Neuronal stem cell (in vitro differentiated cells): ENCODE measurements at regions not wholly inside any gene's neighbourhood (a gene's known extent, or its start where the extent isn't known, plus 50 kb on each side); places are given as distances from the start of the nearest gene placed in this dataset.

ENCODE experiments used
- DNase-seq: peaks from one replicate; pipeline ENCODE4 v3.0.0-alpha.2; 2013; ENCODE audit warnings: low spot score
- H2AFZ ChIP-seq: one replicate; pipeline ENCODE4 v1.6.1; 2013; ENCODE audit warnings: mild to moderate bottlenecking, low read length, inconsistent platforms
- H2AK5ac ChIP-seq: 2 replicates; pipeline ENCODE4 v1.6.1; 2013; ENCODE audit warnings: low read depth, mild to moderate bottlenecking, inconsistent platforms, low read length, moderate library complexity, mixed read lengths
- H2BK120ac ChIP-seq: 2 replicates; pipeline ENCODE4 v1.6.1; 2013; ENCODE audit warnings: low read depth, mild to moderate bottlenecking, inconsistent platforms, low read length, moderate library complexity, mixed read lengths
- H2BK12ac ChIP-seq: one replicate; pipeline ENCODE4 v1.6.1; 2013; ENCODE audit warnings: low read length, inconsistent platforms
- H2BK15ac ChIP-seq: 2 replicates; pipeline ENCODE4 v1.6.1; 2013; ENCODE audit warnings: mild to moderate bottlenecking, low read length, inconsistent platforms, mixed read lengths
- H2BK5ac ChIP-seq: one replicate; pipeline ENCODE4 v1.6.1; 2013; ENCODE audit warnings: inconsistent platforms, mild to moderate bottlenecking, low read length, moderate library complexity
- H3K14ac ChIP-seq: one replicate; pipeline ENCODE4 v1.6.1; 2013; ENCODE audit warnings: low read length, inconsistent platforms
- H3K18ac ChIP-seq: 2 replicates; pipeline ENCODE4 v1.6.1; 2013; ENCODE audit warnings: low read length, inconsistent platforms
- H3K23ac ChIP-seq: 2 replicates; pipeline ENCODE4 v1.6.1; 2013; ENCODE audit warnings: low read depth, mild to moderate bottlenecking, mixed read lengths, low read length, inconsistent platforms; ENCODE audit not compliant: poor library complexity
- H3K27ac ChIP-seq: replicated peaks from 3 replicates; pipeline ENCODE4 v1.5.1; 2013; ENCODE audit warnings: low read length, inconsistent platforms
- H3K27me3 ChIP-seq, 3 experiments: 2 replicates each; pipeline ENCODE4 v1.6.1; 2013; ENCODE audit warnings: low read length in 3 of 3, mild to moderate bottlenecking in 2 of 3, inconsistent platforms in 1 of 3, low read depth in 1 of 3, mixed read lengths in 1 of 3, moderate library complexity in 1 of 3; ENCODE audit not compliant: control insufficient read depth in 3 of 3, insufficient read depth in 3 of 3
- H3K36me3 ChIP-seq, 2 donors: replicated peaks in 1 of 2; 2 replicates each; pipeline ENCODE4 v1.6.1; 2013; ENCODE audit warnings: low read length in 2 of 2; ENCODE audit not compliant: control insufficient read depth in 2 of 2, insufficient read depth in 2 of 2
- H3K4ac ChIP-seq: 2 replicates; pipeline ENCODE4 v1.6.1; 2013; ENCODE audit warnings: inconsistent platforms, mild to moderate bottlenecking, low read length, moderate library complexity
- H3K4me1 ChIP-seq, 2 donors: 1 replicate in 1 of 2; 2 replicates in 1 of 2; pipeline ENCODE4 v1.6.1; 2013; ENCODE audit warnings: low read length in 2 of 2, low read depth in 1 of 2; ENCODE audit not compliant: control insufficient read depth in 2 of 2, insufficient read depth in 1 of 2
- H3K4me2 ChIP-seq: one replicate; pipeline ENCODE4 v1.6.1; 2013; ENCODE audit warnings: mild to moderate bottlenecking, low read length, inconsistent platforms; ENCODE audit not compliant: insufficient read depth, poor library complexity, severe bottlenecking
- H3K4me3 ChIP-seq, 2 donors: 2 replicates each; pipeline ENCODE4 v1.5.1; 2013; ENCODE audit warnings: low read length in 2 of 2, mild to moderate bottlenecking in 2 of 2, inconsistent platforms in 1 of 2, moderate library complexity in 1 of 2
- H3K79me1 ChIP-seq: one replicate; pipeline ENCODE4 v1.6.1; 2013; ENCODE audit warnings: low read depth, mild to moderate bottlenecking, inconsistent platforms, low read length, moderate library complexity
- H3K9ac ChIP-seq: one replicate; pipeline ENCODE4 v1.6.1; 2013; ENCODE audit warnings: mild to moderate bottlenecking, low read depth, low read length, inconsistent platforms; ENCODE audit not compliant: poor library complexity
- H3K9me3 ChIP-seq, 2 donors: replicated peaks in 1 of 2; 2 replicates each; pipeline versions ENCODE3 to v1.6.1; 2013; ENCODE audit warnings: low read length in 2 of 2, mild to moderate bottlenecking in 2 of 2, inconsistent platforms in 1 of 2, low read depth in 1 of 2, mixed read lengths in 1 of 2, moderate library complexity in 1 of 2; ENCODE audit not compliant: control insufficient read depth in 2 of 2, insufficient read depth in 1 of 2
- H4K8ac ChIP-seq: one replicate; pipeline ENCODE4 v1.6.1; 2013; ENCODE audit warnings: low read depth, mild to moderate bottlenecking, inconsistent platforms, low read length, moderate library complexity
- H4K91ac ChIP-seq: one replicate; pipeline ENCODE4 v1.6.1; 2013; ENCODE audit warnings: low read length, low read depth, mild to moderate bottlenecking, inconsistent platforms; ENCODE audit not compliant: poor library complexity
- WGBS, 2 donors: extraction: QIAGEN DNeasy Blood & Tissue Kit; methylation state at CpG; one replicate each; pipeline ENCODE4 v1.1.7; 2013; ENCODE audit warnings: missing lambda C conversion rate in 2 of 2, mixed read lengths in 1 of 2; ENCODE audit not compliant: insufficient read length in 2 of 2, insufficient replicate concordance in 1 of 2; ENCODE audit errors: extremely low coverage in 2 of 2; 5-methylcytosine and 5-hydroxymethylcytosine counted together

- Histone ChIP-seq H3K4me2 (no peak overlapping the region), H2AK5ac (no peak overlapping the region)
- no CpG with 5 or more reads among the region's 1 CpG for WGBS, 2 donors
These were observed 123.1 kb downstream of the MBL2 start for GRCh38 chr10:52649511-52649910.

DNA sequence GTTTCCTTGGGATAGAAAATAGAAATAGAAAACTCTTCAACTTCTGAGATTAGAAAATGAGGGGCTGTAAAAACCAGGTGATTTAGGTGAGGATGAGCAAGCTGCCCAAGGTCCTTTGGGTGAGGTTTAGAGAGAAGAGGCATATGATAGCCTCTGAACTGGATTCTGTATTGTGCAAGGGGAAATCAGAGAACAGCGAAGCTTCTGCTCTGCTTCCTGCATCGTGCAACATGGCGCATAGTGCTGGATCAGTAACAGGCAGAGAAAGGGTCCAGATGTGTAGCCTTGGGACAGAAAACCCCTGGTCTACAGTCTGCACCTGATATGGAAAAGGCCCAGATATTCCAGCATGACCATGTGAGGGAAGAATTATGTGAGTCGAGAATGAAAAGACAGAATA, 121.7 kb downstream of the MBL2 start:
- no peak overlapping the region for H2BK5ac ChIP-seq
- H3K79me1 ChIP-seq, result no peaks in the 10 kb centered on the region
- H3K36me3 ChIP-seq, result no peaks in the 10 kb centered on the region
- no peak overlapping the region for H2AK5ac ChIP-seq
- no peaks in the 10 kb centered on the region for H3K27me3 ChIP-seq
- no peak overlapping the region for H2BK12ac ChIP-seq
- no peak overlapping the region for H3K27ac ChIP-seq
- no peak overlapping the region for H2BK15ac ChIP-seq
- no peaks in the 10 kb centered on the region for H3K9me3 ChIP-seq
- WGBS, 2 donors, result no CpG with 5 or more reads among the region's 4 CpGs
- H3K9ac ChIP-seq, result no peak overlapping the region
- H3K4me3 ChIP-seq, result no peak overlapping the region
- no peak overlapping the region for H4K8ac ChIP-seq
- H2BK120ac ChIP-seq, result no peak overlapping the region
- no peak for DNase-seq
- H2AFZ ChIP-seq, result no peak overlapping the region
- H4K91ac ChIP-seq, result no peak overlapping the region
- no peak overlapping the region for H3K4ac ChIP-seq
- no peaks in the 10 kb centered on the region for H3K4me1 ChIP-seq
- H3K18ac ChIP-seq, result no peak overlapping the region
- H3K14ac ChIP-seq, result no peak overlapping the region
- H3K23ac ChIP-seq, result no peak overlapping the region
- H3K4me2 ChIP-seq, result no peak overlapping the region

More at GRCh38 chr10:52649511-52649910, 123.1 kb downstream of the MBL2 start:
- H4K8ac ChIP-seq, result no peak overlapping the region
- no peak for DNase-seq
- no peaks in the 10 kb centered on the region for H3K9me3 ChIP-seq
- H2BK5ac ChIP-seq, result no peak overlapping the region
- no peak overlapping the region for H2BK120ac ChIP-seq
- H3K14ac ChIP-seq, result no peak overlapping the region
- no peaks in the 10 kb centered on the region for H3K4me1 ChIP-seq
- no peak overlapping the region for H2BK12ac ChIP-seq
- no peak overlapping the region for H2BK15ac ChIP-seq
- no peak overlapping the region for H3K9ac ChIP-seq
- H2AFZ ChIP-seq, result no peak overlapping the region
- no peak overlapping the region for H3K4ac ChIP-seq
- no peaks in the 10 kb centered on the region for H3K36me3 ChIP-seq
- no peaks in the 10 kb centered on the region for H3K79me1 ChIP-seq
- no peak overlapping the region for H3K27ac ChIP-seq
- H3K4me3 ChIP-seq, result no peak overlapping the region
- H3K27me3 ChIP-seq, result no peaks in the 10 kb centered on the region
- H4K91ac ChIP-seq, result no peak overlapping the region
- no peak overlapping the region for H3K23ac ChIP-seq
- no peak overlapping the region for H3K18ac ChIP-seq

DNA sequence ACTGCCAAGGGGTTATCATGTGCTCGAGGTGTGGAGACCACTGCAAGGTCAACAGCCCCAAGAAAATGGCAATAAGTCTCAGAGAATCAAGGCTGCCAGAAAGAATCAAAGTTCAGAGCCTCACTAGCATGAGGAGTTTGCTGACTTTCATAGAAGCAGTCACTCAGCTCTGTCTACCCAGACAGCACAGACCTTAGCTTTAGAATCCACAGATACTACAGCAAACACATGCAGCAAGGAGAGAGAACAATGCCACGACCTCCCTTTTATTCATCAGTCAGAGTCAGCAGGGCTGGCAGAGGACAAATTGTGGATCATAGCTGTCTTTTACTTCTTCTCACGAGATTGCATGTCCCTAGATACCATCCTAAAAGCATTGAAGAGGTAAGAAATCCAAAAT, 121.3 kb downstream of the MBL2 start:
- Histone ChIP-seq H3K4me3 (no peak overlapping the region), H3K27ac (no peak overlapping the region), H3K9ac (no peak overlapping the region), H2AFZ (no peak overlapping the region), H3K23ac (no peak overlapping the region), H3K4ac (no peak overlapping the region), H2BK5ac (no peak overlapping the region), H4K91ac (no peak overlapping the region), H2BK15ac (no peak overlapping the region), H3K36me3 (no peaks in the 10 kb centered on the region), H3K18ac (no peak overlapping the region), H4K8ac (no peak overlapping the region), H3K14ac (no peak overlapping the region), H2BK120ac (no peak overlapping the region), H2AK5ac (no peak overlapping the region), H3K79me1 (no peaks in the 10 kb centered on the region), H3K4me2 (no peak overlapping the region), H3K4me1 (no peaks in the 10 kb centered on the region), H3K9me3 (no peaks in the 10 kb centered on the region), H2BK12ac (no peak overlapping the region), H3K27me3 (no peaks in the 10 kb centered on the region)
- WGBS, 2 donors, result no CpG with 5 or more reads among the region's 3 CpGs
- DNase-seq, result no peak

DNA sequence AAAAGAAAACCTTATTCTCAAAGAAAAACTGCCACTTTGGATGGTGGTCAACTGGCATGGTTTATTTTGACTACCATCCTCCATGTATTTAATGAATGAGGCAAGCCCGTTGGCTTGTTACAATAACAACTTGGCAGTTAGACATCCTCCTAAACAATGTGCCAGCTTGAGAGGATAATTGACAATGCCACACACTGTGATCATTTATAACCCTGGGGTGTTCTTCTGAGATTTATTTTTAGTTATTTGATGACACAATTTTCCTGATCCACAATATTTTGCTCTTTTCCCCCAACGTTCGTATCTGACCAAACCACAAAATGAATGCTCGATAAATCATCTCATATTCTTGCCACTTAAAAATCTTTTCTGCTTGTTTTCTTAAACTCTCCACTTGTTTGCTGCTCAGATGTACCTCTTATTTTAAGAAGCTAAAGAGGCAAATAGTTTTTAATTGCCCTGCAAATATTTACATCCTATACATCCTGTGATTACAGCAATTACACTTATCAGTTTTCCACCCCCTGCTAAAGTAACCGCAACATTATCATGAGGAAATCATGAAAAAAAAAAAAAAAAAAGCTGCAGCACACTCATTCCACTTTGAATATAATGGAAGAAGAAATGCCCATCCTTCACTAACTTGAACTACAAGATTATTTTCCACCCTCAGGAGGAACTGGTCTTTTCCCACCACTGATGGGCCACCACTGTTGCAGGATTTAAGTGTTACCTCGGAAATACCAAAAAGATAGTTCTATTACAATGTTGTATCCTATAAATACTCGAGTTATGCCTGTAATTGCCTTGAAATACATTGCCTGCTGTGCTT, 119.9 kb downstream of the MBL2 start:
- Histone ChIP-seq H3K4me2 (no peak overlapping the region), H4K8ac (no peak overlapping the region), H3K9me3 (no peaks in the 10 kb centered on the region), H3K27ac (no peak overlapping the region), H4K91ac (no peak overlapping the region), H3K4me1 (no peaks in the 10 kb centered on the region), H3K36me3 (no peaks in the 10 kb centered on the region), H3K27me3 (no peaks in the 10 kb centered on the region), H3K18ac (no peak overlapping the region), H2BK12ac (no peak overlapping the region), H3K79me1 (no peaks in the 10 kb centered on the region), H2BK5ac (no peak overlapping the region), H3K9ac (no peak overlapping the region), H3K4ac (no peak overlapping the region), H3K4me3 (no peak overlapping the region), H2BK15ac (no peak overlapping the region), H2AFZ (no peak overlapping the region), H3K23ac (no peak overlapping the region), H2BK120ac (no peak overlapping the region), H2AK5ac (no peak overlapping the region), H3K14ac (no peak overlapping the region)
- WGBS, 2 donors, result no CpG with 5 or more reads among the region's 7 CpGs
- DNase-seq, result no peak
